ENCODE measurements at regions not wholly inside any gene's neighbourhood (a gene's known extent, or its start where the extent isn't known, plus 50 kb on each side); places are given as distances from the start of the nearest gene placed in this dataset.
A peak's percentile ranks its signal among the peaks of the same experiment; 100 is the strongest.

DNA sequence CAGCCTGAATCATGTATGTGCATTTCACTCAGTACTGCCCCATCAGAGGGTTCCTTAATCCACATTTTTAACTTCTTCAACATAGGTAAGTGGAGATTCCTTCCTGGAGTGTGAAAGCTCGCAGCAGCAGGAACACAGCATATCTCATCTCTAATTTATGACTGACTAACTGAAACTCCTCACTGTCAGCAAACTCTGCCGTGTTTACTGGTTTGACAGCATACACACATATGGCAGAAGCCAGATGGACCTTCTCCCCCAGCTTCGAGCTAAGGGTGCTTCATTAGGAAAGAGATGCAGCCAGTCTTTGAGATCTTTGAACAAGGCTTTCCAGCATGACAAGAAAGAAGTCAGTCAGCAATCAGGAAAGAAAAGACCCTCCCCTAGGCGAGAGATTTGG is 200.3 kb upstream of the ACVR2A start:
- H3K27me3 ChIP-seq = no peaks in the 10 kb centered on the region
- no peak for DNase-seq (ENCODE audit: low read depth in 1 of 2, low spot score in 1 of 2)
- no peaks in the 10 kb centered on the region for H3K9me3 ChIP-seq (ENCODE audit: low read depth)
- TF ChIP-seq, protein P1, sequence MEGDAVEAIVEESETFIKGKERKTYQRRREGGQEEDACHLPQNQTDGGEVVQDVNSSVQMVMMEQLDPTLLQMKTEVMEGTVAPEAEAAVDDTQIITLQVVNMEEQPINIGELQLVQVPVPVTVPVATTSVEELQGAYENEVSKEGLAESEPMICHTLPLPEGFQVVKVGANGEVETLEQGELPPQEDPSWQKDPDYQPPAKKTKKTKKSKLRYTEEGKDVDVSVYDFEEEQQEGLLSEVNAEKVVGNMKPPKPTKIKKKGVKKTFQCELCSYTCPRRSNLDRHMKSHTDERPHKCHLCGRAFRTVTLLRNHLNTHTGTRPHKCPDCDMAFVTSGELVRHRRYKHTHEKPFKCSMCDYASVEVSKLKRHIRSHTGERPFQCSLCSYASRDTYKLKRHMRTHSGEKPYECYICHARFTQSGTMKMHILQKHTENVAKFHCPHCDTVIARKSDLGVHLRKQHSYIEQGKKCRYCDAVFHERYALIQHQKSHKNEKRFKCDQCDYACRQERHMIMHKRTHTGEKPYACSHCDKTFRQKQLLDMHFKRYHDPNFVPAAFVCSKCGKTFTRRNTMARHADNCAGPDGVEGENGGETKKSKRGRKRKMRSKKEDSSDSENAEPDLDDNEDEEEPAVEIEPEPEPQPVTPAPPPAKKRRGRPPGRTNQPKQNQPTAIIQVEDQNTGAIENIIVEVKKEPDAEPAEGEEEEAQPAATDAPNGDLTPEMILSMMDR (IDR thresholded peaks at IDR 0.05; ENCODE audit: low read depth, low read length) = no peak
- no peaks in the 10 kb centered on the region for H3K4me1 ChIP-seq (ENCODE audit: low read depth)
- no peak overlapping the region for H3K27ac ChIP-seq
- no peaks in the 10 kb centered on the region for H3K36me3 ChIP-seq
- H3K4me3 ChIP-seq = no peak overlapping the region

DNA sequence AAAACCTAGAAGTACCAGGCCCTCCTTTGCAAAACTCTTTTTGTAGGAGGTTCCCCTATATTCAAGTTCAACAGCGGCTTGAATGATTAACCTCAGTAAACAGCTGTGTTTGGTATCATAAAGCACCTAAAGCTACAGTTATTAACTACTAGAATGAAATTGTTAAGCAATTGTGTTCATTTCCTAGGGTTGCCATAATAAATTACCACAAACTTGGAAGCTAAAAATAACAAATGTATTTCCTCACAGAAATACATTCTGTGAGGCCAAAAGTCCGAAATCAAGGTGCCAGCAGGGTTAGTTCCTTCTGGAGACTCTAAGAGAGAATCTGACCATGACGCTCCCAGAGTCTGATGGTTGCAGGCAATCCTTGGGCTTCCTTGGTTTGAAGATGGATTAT is 202.1 kb upstream of the ACVR2A start:
- Histone ChIP-seq H3K4me1 (ENCODE audit: low read depth) (no peaks in the 10 kb centered on the region), H3K27ac (no peak overlapping the region), H3K27me3 (no peaks in the 10 kb centered on the region), H3K9me3 (ENCODE audit: low read depth) (no peaks in the 10 kb centered on the region), H3K36me3 (no peaks in the 10 kb centered on the region), H3K4me3 (no peak overlapping the region)
- TF ChIP-seq, protein P1 (IDR thresholded peaks at IDR 0.05; ENCODE audit: low read depth, low read length) = no peak
- no peak for DNase-seq (ENCODE audit: low read depth in 1 of 2, low spot score in 1 of 2)

DNA sequence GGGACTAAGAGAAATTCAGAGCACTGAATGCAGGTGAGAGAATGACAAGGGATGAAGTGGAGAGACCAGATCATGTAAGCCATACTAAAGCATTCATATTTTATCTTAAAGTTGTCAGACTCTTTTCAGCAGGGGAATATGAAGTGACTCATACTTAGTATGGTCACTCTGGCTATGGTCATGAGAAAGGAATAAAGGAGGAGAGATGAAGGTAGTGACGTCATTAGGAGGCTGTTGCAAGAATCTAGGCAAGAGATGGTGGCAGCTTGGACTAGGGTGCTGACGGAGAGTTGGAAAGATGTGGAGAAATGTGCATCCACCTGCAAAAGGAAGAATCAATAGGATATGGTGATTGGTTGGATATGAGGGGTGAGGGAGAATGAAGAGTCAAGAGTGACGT is 203.2 kb upstream of the ACVR2A start:
- H3K4me1 ChIP-seq (ENCODE audit: low read depth) = no peaks in the 10 kb centered on the region
- DNase-seq (ENCODE audit: low read depth in 1 of 2, low spot score in 1 of 2) = peak in 1 of 2 donors; percentile 55
- H3K4me3 ChIP-seq = no peak overlapping the region
- H3K27me3 ChIP-seq = no peaks in the 10 kb centered on the region
- no peaks in the 10 kb centered on the region for H3K36me3 ChIP-seq
- H3K9me3 ChIP-seq (ENCODE audit: low read depth) = no peaks in the 10 kb centered on the region
- TF ChIP-seq, protein P1 (IDR thresholded peaks at IDR 0.05; ENCODE audit: low read depth, low read length) = no peak
- no peak overlapping the region for H3K27ac ChIP-seq

DNA sequence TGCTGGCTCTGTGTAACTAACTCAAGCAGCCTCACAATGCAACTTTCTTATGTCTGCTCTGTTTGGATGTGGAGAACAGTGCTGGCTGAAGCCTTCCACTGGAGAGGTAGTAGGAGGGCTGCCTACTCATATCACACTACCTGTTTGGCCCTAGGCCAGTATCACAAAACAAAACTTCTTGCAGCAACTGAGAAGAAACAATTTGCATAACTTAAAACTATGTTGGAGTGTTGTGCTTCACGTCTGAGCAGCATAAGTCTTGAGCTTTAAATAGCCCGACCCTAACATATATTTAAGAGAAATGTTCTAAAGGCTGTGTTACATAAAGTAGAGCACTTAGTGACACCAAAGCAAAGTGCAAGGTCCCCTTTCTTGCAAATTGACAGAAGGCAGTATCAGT is 204.9 kb upstream of the ACVR2A start:
- Histone ChIP-seq H3K4me1 (ENCODE audit: low read depth) (no peaks in the 10 kb centered on the region), H3K4me3 (no peak overlapping the region), H3K27me3 (no peaks in the 10 kb centered on the region), H3K9me3 (ENCODE audit: low read depth) (no peaks in the 10 kb centered on the region), H3K27ac (no peak overlapping the region), H3K36me3 (no peaks in the 10 kb centered on the region)
- no peak for DNase-seq (ENCODE audit: low read depth in 1 of 2, low spot score in 1 of 2)
- TF ChIP-seq, protein P1 (IDR thresholded peaks at IDR 0.05; ENCODE audit: low read depth, low read length) = no peak

DNA sequence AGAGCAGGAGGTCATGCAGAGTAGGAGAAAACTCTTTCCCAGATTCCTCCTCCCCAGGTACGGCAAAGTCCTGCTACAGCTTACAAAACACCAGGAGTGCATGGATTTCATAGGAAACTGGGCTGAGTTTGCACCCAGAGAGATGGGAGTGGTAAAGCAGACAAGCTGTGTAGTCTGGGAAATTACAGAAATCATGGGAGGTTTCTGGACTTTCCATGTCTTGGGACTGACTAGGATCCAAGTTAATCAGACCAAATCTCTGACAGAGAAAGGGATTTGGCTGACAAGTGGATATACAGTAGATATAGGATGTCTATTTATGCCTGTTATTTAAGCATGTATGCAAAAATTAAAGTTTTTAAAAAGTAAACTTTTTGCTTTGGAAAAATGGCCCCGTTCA is 205.4 kb upstream of the ACVR2A start:
- H3K27ac ChIP-seq = no peak overlapping the region
- H3K36me3 ChIP-seq = no peaks in the 10 kb centered on the region
- no peak overlapping the region for H3K4me3 ChIP-seq
- DNase-seq (ENCODE audit: low read depth in 1 of 2, low spot score in 1 of 2) = no peak
- no peaks in the 10 kb centered on the region for H3K9me3 ChIP-seq (ENCODE audit: low read depth)
- no peaks in the 10 kb centered on the region for H3K4me1 ChIP-seq (ENCODE audit: low read depth)
- TF ChIP-seq, protein P1 (IDR thresholded peaks at IDR 0.05; ENCODE audit: low read depth, low read length) = no peak
- H3K27me3 ChIP-seq = no peaks in the 10 kb centered on the region

DNA sequence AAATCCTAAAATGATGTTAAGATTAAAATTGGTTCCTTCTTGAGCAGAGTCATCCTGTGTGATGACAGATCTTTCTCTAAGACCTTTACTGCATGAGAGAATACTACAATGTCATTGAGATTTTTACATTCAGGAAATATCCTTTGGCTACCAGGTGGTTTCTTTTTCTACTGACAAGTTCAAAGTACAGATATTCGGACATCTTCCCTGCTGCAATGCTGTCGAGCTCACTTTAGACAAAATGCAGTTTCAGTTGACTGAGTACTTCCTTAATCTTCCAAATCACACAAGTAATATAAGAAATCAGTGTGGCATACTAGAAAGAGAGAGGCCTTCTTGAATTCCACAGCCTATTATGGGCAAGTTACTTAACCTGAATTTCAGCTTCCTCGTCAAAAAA is 207.9 kb upstream of the ACVR2A start:
- no peak overlapping the region for H3K27ac ChIP-seq
- H3K9me3 ChIP-seq (ENCODE audit: low read depth) = no peaks in the 10 kb centered on the region
- TF ChIP-seq, protein P1 (IDR thresholded peaks at IDR 0.05; ENCODE audit: low read depth, low read length) = no peak
- no peaks in the 10 kb centered on the region for H3K27me3 ChIP-seq
- H3K4me1 ChIP-seq (ENCODE audit: low read depth) = no peaks in the 10 kb centered on the region
- H3K36me3 ChIP-seq = no peaks in the 10 kb centered on the region
- DNase-seq (ENCODE audit: low read depth in 1 of 2, low spot score in 1 of 2) = no peak
- H3K4me3 ChIP-seq = no peak overlapping the region
